ENCODE measurements at regions not wholly inside any gene's neighbourhood (a gene's known extent, or its start where the extent isn't known, plus 50 kb on each side); places are given as distances from the start of the nearest gene placed in this dataset.

DNA sequence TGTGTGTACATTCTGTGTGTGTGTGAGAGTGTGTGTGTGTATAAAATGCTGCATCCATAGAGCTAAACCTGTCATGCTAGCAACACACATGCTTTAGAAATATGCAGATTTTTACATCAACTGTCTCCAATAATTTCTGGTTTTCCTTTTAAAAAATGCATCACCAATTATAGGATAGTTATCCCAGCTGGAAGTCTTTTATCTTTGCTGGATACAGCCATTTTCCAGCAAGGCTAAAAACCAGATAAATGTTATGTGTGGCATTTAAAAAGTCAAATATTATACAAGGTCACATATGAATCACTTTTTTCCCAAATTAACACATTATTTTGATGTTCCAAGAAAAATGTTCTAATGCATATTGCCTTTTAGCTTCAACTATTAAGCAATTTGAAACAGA is 202.0 kb upstream of the IPO5 start:
- BruUV-seq (replicated peaks) = no TSS peak
- Histone ChIP-seq H3K27me3 (ENCODE audit: control insufficient read depth, insufficient read depth, low read length) (peaks cover 3% of the 10 kb centered on the region; the same call in 1 of the 2 replicates), H3K9me1 (ENCODE audit: insufficient read depth, low read length) (no peaks in the 10 kb centered on the region), H3K4me1 (ENCODE audit: control insufficient read depth, insufficient read depth, low read length) (no peaks in the 10 kb centered on the region), H3K4ac (ENCODE audit: low read depth, low read length) (no peak overlapping the region), H3K9me3 (ENCODE audit: control insufficient read depth, insufficient read depth, low read length) (no peaks in the 10 kb centered on the region), H2BK120ac (ENCODE audit: low read depth, low read length) (no peak overlapping the region), H2BK20ac (ENCODE audit: low read depth, low read length) (no peak overlapping the region), H3K4me2 (ENCODE audit: low read depth, low read length) (no peak overlapping the region), H2AFZ (replicated peaks; ENCODE audit: low read length, poor library complexity) (no peak overlapping the region), H3K27ac (ENCODE audit: insufficient read depth, low read length) (no peak overlapping the region), H4K91ac (ENCODE audit: insufficient read depth, low read depth, low read length) (no peak overlapping the region), H4K5ac (ENCODE audit: low read depth, low read length) (no peak overlapping the region), H3K23ac (ENCODE audit: low read depth, low read length) (no peak overlapping the region), H3K56ac (ENCODE audit: extremely low read depth, insufficient read depth, low read length) (no peak overlapping the region), H3K4me3 (ENCODE audit: insufficient read depth, low read depth, low read length) (no peak overlapping the region), H2BK5ac (ENCODE audit: low read depth, low read length, poor library complexity, severe bottlenecking) (no peak overlapping the region), H2BK15ac (ENCODE audit: low read depth, low read length) (no peak overlapping the region), H4K20me1 (ENCODE audit: insufficient read depth, low read length) (no peaks in the 10 kb centered on the region), H3K9ac (ENCODE audit: low read depth, low read length) (no peak overlapping the region), H2AK5ac (ENCODE audit: low read depth, low read length) (no peak overlapping the region), H4K8ac (ENCODE audit: low read depth in 2 of 2, low read length in 2 of 2) (no peak overlapping the region), H3K14ac (replicated peaks; ENCODE audit: low read depth, low read length) (no peak overlapping the region), H3K36me3 (ENCODE audit: control insufficient read depth, insufficient read depth, low read length) (no peaks in the 10 kb centered on the region), H2AK9ac (replicated peaks; ENCODE audit: low read depth, low read length, poor library complexity) (no peak overlapping the region), H3K18ac (ENCODE audit: low read depth, low read length) (no peak overlapping the region), H3K79me1 (ENCODE audit: low read depth in 1 of 2, low read length in 2 of 2) (no peaks in the 10 kb centered on the region)
- CTCF ChIA-PET = interaction anchor here (0.7 kb wide), 1 partner anchor 16 kb away, joined by 4 read pairs; no protein-coding TSS in a partner anchor
- dilution Hi-C loops (cut with HindIII; ENCODE audit: low sequenced_read_pairs, unreplicated experiment) (no loop called here), intact Hi-C loops (cut with micrococcal nuclease) (no loop called here), in situ Hi-C loops (cut with MboI; ENCODE audit: low sequenced_read_pairs) (no loop called here)
- DNase-seq = no peak
- no peak for ATAC-seq (ENCODE audit: low read depth)
- POLR2A ChIA-PET (ENCODE audit: unreplicated experiment) = no interaction called here
- TF ChIP-seq CHD1 (IDR thresholded peaks at IDR 0.05; ENCODE audit: low read depth, low read length) = no peak
